ENCODE measurements at regions not wholly inside any gene's neighbourhood (a gene's known extent, or its start where the extent isn't known, plus 50 kb on each side); places are given as distances from the start of the nearest gene placed in this dataset.

DNA sequence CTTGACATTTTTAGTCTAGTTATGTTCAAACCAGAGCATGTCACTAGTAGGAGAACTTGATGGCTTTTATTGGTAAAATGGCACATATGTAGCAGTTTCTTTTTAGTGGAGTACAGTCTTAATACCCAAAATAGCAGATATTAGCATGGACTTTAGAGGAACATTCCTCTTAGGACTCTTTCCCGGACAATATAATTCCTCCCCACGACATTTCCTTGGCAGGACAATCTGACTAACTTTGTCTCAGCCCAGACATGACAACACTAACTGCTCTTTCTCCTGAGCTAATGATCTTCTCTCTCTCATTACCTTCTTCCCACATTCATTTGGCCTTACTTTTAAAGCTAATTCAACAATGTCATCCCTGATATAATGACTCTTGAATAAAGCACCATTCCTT lies 62.5 kb downstream of the ADAMTS1 start:
- Mint-ChIP-seq H3K4me1 (no peaks in the 10 kb centered on the region), H3K9me3 (ENCODE audit: insufficient read depth) (no peaks in the 10 kb centered on the region), H3K27me3 (no peaks in the 10 kb centered on the region), H3K4me3 (no peak overlapping the region), H3K27ac (no peak overlapping the region)
- CTCF ChIA-PET: no interaction called here
- WGBS (ENCODE audit: insufficient coverage): 80% methylated on average over 2 of the region's 2 CpGs
- POLR2A ChIA-PET: no interaction called here
- DNase-seq: no peak
- Histone ChIP-seq H3K27me3 (replicated peaks in 1 of 4; ENCODE audit: control extremely low read depth in 1 of 4, control insufficient read depth in 3 of 4, insufficient read depth in 4 of 4, low read length in 3 of 4) (no peaks in the 10 kb centered on the region), H3K4me3 (ENCODE audit: control extremely low read depth in 1 of 5, extremely low read depth in 1 of 5, insufficient read depth in 1 of 5, low read depth in 2 of 5, low read length in 4 of 5) (no peak overlapping the region), H2AFZ (ENCODE audit: insufficient read depth, low read depth, low read length, poor library complexity, severe bottlenecking) (no peak overlapping the region), H4K20me1 (ENCODE audit: control insufficient read depth, insufficient read depth, low read length, poor library complexity, severe bottlenecking) (no peaks in the 10 kb centered on the region), H3K9me3 (ENCODE audit: control extremely low read depth in 1 of 3, control insufficient read depth in 2 of 3, insufficient read depth in 1 of 3, low read length in 2 of 3) (peaks cover 0 to 3% (median 0%) of the 10 kb centered on the region in 3 donors), H3K27ac (ENCODE audit: low read length in 2 of 2) (no peak overlapping the region), H3K79me2 (ENCODE audit: control insufficient read depth, insufficient read depth, low read length) (no peaks in the 10 kb centered on the region), H3K4me1 (ENCODE audit: control insufficient read depth in 2 of 2, insufficient read depth in 2 of 2, low read length in 2 of 2) (no peaks in the 10 kb centered on the region), H3K36me3 (replicated peaks in 1 of 2; ENCODE audit: control extremely low read depth in 1 of 2, control insufficient read depth in 1 of 2, extremely low read depth in 1 of 2, insufficient read depth in 2 of 2, low read length in 1 of 2) (no peaks in the 10 kb centered on the region), H3K4me2 (replicated peaks; ENCODE audit: low read depth, low read length, poor library complexity, severe bottlenecking) (no peak overlapping the region), H3K9ac (ENCODE audit: low read length) (no peak overlapping the region)
- intact Hi-C loops (cut with micrococcal nuclease): no loop called here
- ATAC-seq (ENCODE audit: low read depth): no peak
- TF ChIP-seq, protein P1, sequence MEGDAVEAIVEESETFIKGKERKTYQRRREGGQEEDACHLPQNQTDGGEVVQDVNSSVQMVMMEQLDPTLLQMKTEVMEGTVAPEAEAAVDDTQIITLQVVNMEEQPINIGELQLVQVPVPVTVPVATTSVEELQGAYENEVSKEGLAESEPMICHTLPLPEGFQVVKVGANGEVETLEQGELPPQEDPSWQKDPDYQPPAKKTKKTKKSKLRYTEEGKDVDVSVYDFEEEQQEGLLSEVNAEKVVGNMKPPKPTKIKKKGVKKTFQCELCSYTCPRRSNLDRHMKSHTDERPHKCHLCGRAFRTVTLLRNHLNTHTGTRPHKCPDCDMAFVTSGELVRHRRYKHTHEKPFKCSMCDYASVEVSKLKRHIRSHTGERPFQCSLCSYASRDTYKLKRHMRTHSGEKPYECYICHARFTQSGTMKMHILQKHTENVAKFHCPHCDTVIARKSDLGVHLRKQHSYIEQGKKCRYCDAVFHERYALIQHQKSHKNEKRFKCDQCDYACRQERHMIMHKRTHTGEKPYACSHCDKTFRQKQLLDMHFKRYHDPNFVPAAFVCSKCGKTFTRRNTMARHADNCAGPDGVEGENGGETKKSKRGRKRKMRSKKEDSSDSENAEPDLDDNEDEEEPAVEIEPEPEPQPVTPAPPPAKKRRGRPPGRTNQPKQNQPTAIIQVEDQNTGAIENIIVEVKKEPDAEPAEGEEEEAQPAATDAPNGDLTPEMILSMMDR (IDR thresholded peaks at IDR 0.05): no peak
- TF ChIP-seq EZH2 (IDR thresholded peaks at IDR 0.05; ENCODE audit: borderline replicate concordance, insufficient read depth, low read depth, low read length, poor library complexity, severe bottlenecking): no peak

DNA sequence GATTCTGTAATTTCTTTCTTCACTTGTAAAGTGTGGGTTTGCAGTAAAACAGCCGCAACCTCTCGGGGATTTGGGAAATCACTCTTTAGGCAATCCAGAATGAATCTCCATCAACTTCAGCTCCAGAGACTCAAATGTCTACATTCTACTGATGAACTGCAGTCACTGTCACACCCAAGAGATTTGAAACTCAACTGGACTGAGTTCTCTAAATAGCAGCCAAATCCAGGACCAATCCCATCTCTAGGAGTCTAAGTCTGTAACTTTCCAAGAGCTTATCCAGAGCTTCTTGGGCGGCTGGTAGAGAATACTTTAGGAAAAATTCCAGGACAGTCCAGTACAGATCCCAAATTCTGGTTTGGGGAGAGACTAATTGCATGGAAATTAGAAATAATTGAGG lies 62.9 kb downstream of the ADAMTS1 start:
- Mint-ChIP-seq H3K9me3 (ENCODE audit: insufficient read depth) (no peaks in the 10 kb centered on the region), H3K27ac (no peak overlapping the region), H3K27me3 (no peaks in the 10 kb centered on the region), H3K4me1 (no peaks in the 10 kb centered on the region), H3K4me3 (no peak overlapping the region)
- no peak overlapping the region for H2AFZ ChIP-seq (ENCODE audit: insufficient read depth, low read depth, low read length, poor library complexity, severe bottlenecking)
- ATAC-seq (ENCODE audit: low read depth) (no peak), DNase-seq (no peak)
- no peaks in the 10 kb centered on the region for H3K4me1 ChIP-seq (ENCODE audit: control insufficient read depth in 2 of 2, insufficient read depth in 2 of 2, low read length in 2 of 2)
- WGBS (ENCODE audit: insufficient coverage): no CpG with 5 or more reads among the region's 3 CpGs
- no peak overlapping the region for H3K4me2 ChIP-seq (replicated peaks; ENCODE audit: low read depth, low read length, poor library complexity, severe bottlenecking)
- H3K4me3 ChIP-seq (ENCODE audit: control extremely low read depth in 1 of 5, extremely low read depth in 1 of 5, insufficient read depth in 1 of 5, low read depth in 2 of 5, low read length in 4 of 5): no peak overlapping the region
- H4K20me1 ChIP-seq (ENCODE audit: control insufficient read depth, insufficient read depth, low read length, poor library complexity, severe bottlenecking): no peaks in the 10 kb centered on the region
- H3K79me2 ChIP-seq (ENCODE audit: control insufficient read depth, insufficient read depth, low read length): no peaks in the 10 kb centered on the region
- peaks cover 0 to 3% (median 0%) of the 10 kb centered on the region in 3 donors for H3K9me3 ChIP-seq (ENCODE audit: control extremely low read depth in 1 of 3, control insufficient read depth in 2 of 3, insufficient read depth in 1 of 3, low read length in 2 of 3)
- H3K27me3 ChIP-seq (replicated peaks in 1 of 4; ENCODE audit: control extremely low read depth in 1 of 4, control insufficient read depth in 3 of 4, insufficient read depth in 4 of 4, low read length in 3 of 4): no peaks in the 10 kb centered on the region
- H3K36me3 ChIP-seq (replicated peaks in 1 of 2; ENCODE audit: control extremely low read depth in 1 of 2, control insufficient read depth in 1 of 2, extremely low read depth in 1 of 2, insufficient read depth in 2 of 2, low read length in 1 of 2): no peaks in the 10 kb centered on the region
- no peak overlapping the region for H3K27ac ChIP-seq (ENCODE audit: low read length in 2 of 2)
- TF ChIP-seq EZH2 (IDR thresholded peaks at IDR 0.05; ENCODE audit: borderline replicate concordance, insufficient read depth, low read depth, low read length, poor library complexity, severe bottlenecking): no peak
- TF ChIP-seq, protein P1 (IDR thresholded peaks at IDR 0.05): no peak
- CTCF ChIA-PET: no interaction called here
- intact Hi-C loops (cut with micrococcal nuclease): no loop called here
- POLR2A ChIA-PET: no interaction called here
- H3K9ac ChIP-seq (ENCODE audit: low read length): no peak overlapping the region

All from B cell (primary cell).